ENCODE measurements at regions not wholly inside any gene's neighbourhood (a gene's known extent, or its start where the extent isn't known, plus 50 kb on each side); places are given as distances from the start of the nearest gene placed in this dataset.
"Not testable (repeated sequence)": the region's sequence is repeated elsewhere in the genome, so short reads cannot be mapped to it uniquely, and the experiment has no call there.

DNA sequence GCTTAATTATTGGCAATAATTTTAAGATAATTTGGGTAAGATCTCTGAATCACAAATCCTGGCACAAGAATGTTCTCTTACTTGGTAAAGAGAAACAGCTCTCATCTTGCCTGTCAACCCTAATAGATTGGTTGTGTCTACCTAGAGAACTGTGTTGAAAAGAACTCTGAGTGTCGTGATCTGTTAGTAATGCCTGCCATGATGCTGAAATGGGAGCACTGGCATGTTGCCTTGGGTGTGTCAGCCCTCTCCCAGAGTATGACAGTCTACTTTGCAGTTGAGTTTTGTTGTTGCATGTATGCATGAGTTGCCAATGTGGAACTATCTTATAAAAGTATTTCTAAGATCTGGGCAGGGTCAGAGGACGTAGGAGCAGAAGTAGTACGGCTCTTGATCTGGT, 221.4 kb downstream of the MAF start:
- H3K27me3 ChIP-seq (ENCODE audit: control insufficient read depth in 5 of 5, insufficient read depth in 4 of 5, low read length in 5 of 5) = no peaks in the 10 kb centered on the region
- no peaks in the 10 kb centered on the region for H3K9me3 ChIP-seq (ENCODE audit: control insufficient read depth in 5 of 5, low read length in 5 of 5)
- H3K9ac ChIP-seq (ENCODE audit: low read length in 5 of 5) = no peak overlapping the region
- H3K4me3 ChIP-seq (ENCODE audit: low read depth in 1 of 5, low read length in 5 of 5) = no peak overlapping the region
- H3K27ac ChIP-seq (ENCODE audit: low read depth, low read length) = no peak overlapping the region
- no peaks in the 10 kb centered on the region for H3K36me3 ChIP-seq (ENCODE audit: control insufficient read depth in 5 of 5, insufficient read depth in 5 of 5, low read length in 5 of 5)
- peaks cover 0 to 13% (median 10%) of the 10 kb centered on the region in 5 donors for H3K4me1 ChIP-seq (ENCODE audit: control insufficient read depth in 5 of 5, insufficient read depth in 5 of 5, low read length in 5 of 5)

DNA sequence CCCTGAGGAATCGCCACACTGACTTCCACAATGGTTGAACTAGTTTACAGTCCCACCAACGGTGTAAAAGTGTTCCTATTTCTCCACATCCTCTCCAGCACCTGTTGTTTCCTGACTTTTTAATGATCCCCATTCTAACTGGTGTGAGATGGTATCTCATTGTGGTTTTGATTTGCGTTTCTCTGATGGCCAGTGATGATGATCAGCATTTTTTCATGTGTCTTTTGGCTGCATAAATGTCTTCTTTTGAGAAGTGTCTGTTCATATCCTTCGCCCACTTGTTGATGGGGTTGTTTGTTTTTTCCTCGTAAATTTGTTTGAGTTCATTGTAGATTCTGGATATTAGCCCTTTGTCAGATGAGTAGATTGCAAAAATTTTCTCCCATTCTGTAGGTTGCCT, 223.5 kb downstream of the MAF start:
- H3K9me3 ChIP-seq (ENCODE audit: control insufficient read depth in 5 of 5, low read length in 5 of 5); H3K27ac ChIP-seq (ENCODE audit: low read depth, low read length); H3K9ac ChIP-seq (ENCODE audit: low read length in 5 of 5); H3K27me3 ChIP-seq (ENCODE audit: control insufficient read depth in 5 of 5, insufficient read depth in 4 of 5, low read length in 5 of 5); H3K4me3 ChIP-seq (ENCODE audit: low read depth in 1 of 5, low read length in 5 of 5); H3K36me3 ChIP-seq (ENCODE audit: control insufficient read depth in 5 of 5, insufficient read depth in 5 of 5, low read length in 5 of 5): not testable (repeated sequence)
- peaks cover 0 to 17% (median 10%) of the 10 kb centered on the region in 5 donors for H3K4me1 ChIP-seq (ENCODE audit: control insufficient read depth in 5 of 5, insufficient read depth in 5 of 5, low read length in 5 of 5)

DNA sequence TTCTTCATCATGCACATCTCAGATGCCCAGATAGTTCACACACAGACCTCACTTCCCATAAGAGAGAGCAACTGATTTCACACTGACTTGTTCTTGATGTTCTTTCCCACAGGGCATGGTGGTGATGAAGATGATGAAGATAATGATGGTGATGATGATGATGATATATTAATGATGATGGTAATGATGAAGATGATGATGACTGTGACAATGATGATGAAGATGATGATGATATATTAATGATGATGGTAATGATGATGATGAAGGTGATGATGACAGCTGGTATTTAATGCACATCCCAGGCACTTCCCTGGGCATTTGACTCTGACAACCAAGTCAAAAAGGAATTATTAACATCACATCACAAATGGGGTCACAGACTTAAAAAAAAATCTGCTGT, 225.2 kb downstream of the MAF start:
- no peaks in the 10 kb centered on the region for H3K27me3 ChIP-seq (ENCODE audit: control insufficient read depth in 5 of 5, insufficient read depth in 4 of 5, low read length in 5 of 5)
- no peak overlapping the region for H3K4me3 ChIP-seq (ENCODE audit: low read depth in 1 of 5, low read length in 5 of 5)
- no peak overlapping the region for H3K27ac ChIP-seq (ENCODE audit: low read depth, low read length)
- peaks cover 0 to 4% (median 0%) of the 10 kb centered on the region in 5 donors for H3K4me1 ChIP-seq (ENCODE audit: control insufficient read depth in 5 of 5, insufficient read depth in 5 of 5, low read length in 5 of 5)
- H3K9ac ChIP-seq (ENCODE audit: low read length in 5 of 5) = no peak overlapping the region
- no peaks in the 10 kb centered on the region for H3K36me3 ChIP-seq (ENCODE audit: control insufficient read depth in 5 of 5, insufficient read depth in 5 of 5, low read length in 5 of 5)
- H3K9me3 ChIP-seq (ENCODE audit: control insufficient read depth in 5 of 5, low read length in 5 of 5) = peaks cover 0 to 9% (median 3%) of the 10 kb centered on the region in 5 donors

DNA sequence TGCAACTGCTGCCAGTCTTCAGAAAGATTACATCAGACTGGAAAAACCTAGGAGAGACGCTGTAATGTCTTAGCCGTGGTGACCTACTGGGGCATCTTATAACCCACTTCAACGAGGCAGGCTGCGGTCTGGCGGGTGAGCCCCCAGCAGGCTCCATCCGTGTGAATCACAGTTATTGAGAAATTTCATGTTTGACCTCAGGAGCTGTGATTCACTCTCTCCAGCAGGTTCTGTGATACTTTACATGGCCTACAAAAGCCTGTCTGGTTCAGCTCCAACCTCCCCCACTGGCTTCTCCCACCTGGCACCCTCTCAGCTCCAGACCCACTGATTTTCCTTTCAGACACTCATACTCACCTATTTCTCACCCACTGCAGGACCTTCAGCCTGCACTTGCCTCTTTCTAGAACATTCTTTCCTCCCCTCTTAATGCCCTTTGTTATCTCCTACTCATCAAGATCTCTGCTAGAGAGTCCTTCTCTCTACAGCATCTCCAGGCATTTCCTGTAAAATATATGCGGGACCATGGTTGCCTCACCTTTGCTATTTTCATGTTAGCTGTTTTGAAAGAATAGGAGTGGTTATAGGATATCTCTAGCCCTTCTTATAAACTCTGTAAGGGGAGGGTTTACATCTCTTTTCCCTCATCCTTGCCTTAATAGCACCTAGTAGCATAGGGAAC, 227.9 kb downstream of the MAF start:
- Histone ChIP-seq H3K27me3 (ENCODE audit: control insufficient read depth in 5 of 5, insufficient read depth in 4 of 5, low read length in 5 of 5) (no peaks in the 10 kb centered on the region), H3K27ac (ENCODE audit: low read depth, low read length) (no peak overlapping the region), H3K9ac (ENCODE audit: low read length in 5 of 5) (no peak overlapping the region), H3K36me3 (ENCODE audit: control insufficient read depth in 5 of 5, insufficient read depth in 5 of 5, low read length in 5 of 5) (no peaks in the 10 kb centered on the region), H3K4me3 (ENCODE audit: low read depth in 1 of 5, low read length in 5 of 5) (no peak overlapping the region), H3K4me1 (ENCODE audit: control insufficient read depth in 5 of 5, insufficient read depth in 5 of 5, low read length in 5 of 5) (peaks cover 0 to 4% (median 0%) of the 10 kb centered on the region in 5 donors), H3K9me3 (ENCODE audit: control insufficient read depth in 5 of 5, low read length in 5 of 5) (peaks cover 0 to 9% (median 3%) of the 10 kb centered on the region in 5 donors)

- Histone ChIP-seq H3K4me3 (ENCODE audit: low read depth in 1 of 5, low read length in 5 of 5) (no peak overlapping the region), H3K9ac (ENCODE audit: low read length in 5 of 5) (no peak overlapping the region), H3K4me1 (ENCODE audit: control insufficient read depth in 5 of 5, insufficient read depth in 5 of 5, low read length in 5 of 5) (peaks cover 0 to 4% (median 0%) of the 10 kb centered on the region in 5 donors), H3K9me3 (ENCODE audit: control insufficient read depth in 5 of 5, low read length in 5 of 5) (peaks cover 0 to 13% (median 6%) of the 10 kb centered on the region in 5 donors), H3K36me3 (ENCODE audit: control insufficient read depth in 5 of 5, insufficient read depth in 5 of 5, low read length in 5 of 5) (no peaks in the 10 kb centered on the region), H3K27ac (ENCODE audit: low read depth, low read length) (no peak overlapping the region), H3K27me3 (ENCODE audit: control insufficient read depth in 5 of 5, insufficient read depth in 4 of 5, low read length in 5 of 5) (no peaks in the 10 kb centered on the region)
Observed at GRCh38 chr16:79370736-79371135, 229.8 kb downstream of the MAF start.

DNA sequence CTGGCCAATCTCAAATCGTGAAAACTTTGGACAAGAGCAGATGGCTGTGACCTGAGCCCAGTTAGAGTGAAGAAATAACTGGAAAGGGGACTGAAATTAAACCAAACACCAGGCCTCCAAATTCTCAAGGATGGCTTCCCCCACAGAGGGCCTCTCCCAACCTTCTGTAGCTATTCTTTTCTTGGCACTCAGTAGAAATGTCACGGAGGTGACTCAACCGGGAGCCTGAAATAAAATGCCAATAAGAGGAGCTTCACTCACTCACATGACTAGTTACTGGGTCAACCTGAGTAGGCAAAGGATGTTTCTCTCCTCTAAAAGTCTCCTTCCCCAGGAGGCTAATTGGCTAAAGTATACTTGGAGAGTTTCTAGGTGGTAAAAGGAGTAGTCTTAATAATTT, 230.7 kb downstream of the MAF start:
- Histone ChIP-seq H3K36me3 (ENCODE audit: control insufficient read depth in 5 of 5, insufficient read depth in 5 of 5, low read length in 5 of 5) (no peaks in the 10 kb centered on the region), H3K4me3 (ENCODE audit: low read depth in 1 of 5, low read length in 5 of 5) (no peak overlapping the region), H3K27ac (ENCODE audit: low read depth, low read length) (no peak overlapping the region), H3K4me1 (ENCODE audit: control insufficient read depth in 5 of 5, insufficient read depth in 5 of 5, low read length in 5 of 5) (peaks cover 0 to 4% (median 0%) of the 10 kb centered on the region in 5 donors), H3K9ac (ENCODE audit: low read length in 5 of 5) (no peak overlapping the region), H3K9me3 (ENCODE audit: control insufficient read depth in 5 of 5, low read length in 5 of 5) (peaks cover 0 to 13% (median 6%) of the 10 kb centered on the region in 5 donors), H3K27me3 (ENCODE audit: control insufficient read depth in 5 of 5, insufficient read depth in 4 of 5, low read length in 5 of 5) (no peaks in the 10 kb centered on the region)

- Histone ChIP-seq H3K27me3 (ENCODE audit: control insufficient read depth in 5 of 5, insufficient read depth in 4 of 5, low read length in 5 of 5) (no peaks in the 10 kb centered on the region), H3K4me3 (ENCODE audit: low read depth in 1 of 5, low read length in 5 of 5) (no peak overlapping the region), H3K27ac (ENCODE audit: low read depth, low read length) (no peak overlapping the region)
Observed at GRCh38 chr16:79367822-79368221, 232.7 kb downstream of the MAF start.

GRCh38 chr16:79366635-79367034, 233.9 kb downstream of the MAF start:
- no peaks in the 10 kb centered on the region for H3K4me1 ChIP-seq (ENCODE audit: control insufficient read depth in 5 of 5, insufficient read depth in 5 of 5, low read length in 5 of 5)
- H3K36me3 ChIP-seq (ENCODE audit: control insufficient read depth in 5 of 5, insufficient read depth in 5 of 5, low read length in 5 of 5) = no peaks in the 10 kb centered on the region
- no peaks in the 10 kb centered on the region for H3K27me3 ChIP-seq (ENCODE audit: control insufficient read depth in 5 of 5, insufficient read depth in 4 of 5, low read length in 5 of 5)
- no peak overlapping the region for H3K9ac ChIP-seq (ENCODE audit: low read length in 5 of 5)
- H3K9me3 ChIP-seq (ENCODE audit: control insufficient read depth in 5 of 5, low read length in 5 of 5) = peaks cover 0 to 13% (median 6%) of the 10 kb centered on the region in 5 donors
- no peak overlapping the region for H3K4me3 ChIP-seq (ENCODE audit: low read depth in 1 of 5, low read length in 5 of 5)
- H3K27ac ChIP-seq (ENCODE audit: low read depth, low read length) = no peak overlapping the region

More at GRCh38 chr16:79367822-79368221, 232.7 kb downstream of the MAF start:
- H3K4me1 ChIP-seq (ENCODE audit: control insufficient read depth in 5 of 5, insufficient read depth in 5 of 5, low read length in 5 of 5) = peaks cover 0 to 4% (median 0%) of the 10 kb centered on the region in 5 donors
- no peaks in the 10 kb centered on the region for H3K36me3 ChIP-seq (ENCODE audit: control insufficient read depth in 5 of 5, insufficient read depth in 5 of 5, low read length in 5 of 5)
- no peak overlapping the region for H3K9ac ChIP-seq (ENCODE audit: low read length in 5 of 5)
- peaks cover 0 to 13% (median 6%) of the 10 kb centered on the region in 5 donors for H3K9me3 ChIP-seq (ENCODE audit: control insufficient read depth in 5 of 5, low read length in 5 of 5)

DNA sequence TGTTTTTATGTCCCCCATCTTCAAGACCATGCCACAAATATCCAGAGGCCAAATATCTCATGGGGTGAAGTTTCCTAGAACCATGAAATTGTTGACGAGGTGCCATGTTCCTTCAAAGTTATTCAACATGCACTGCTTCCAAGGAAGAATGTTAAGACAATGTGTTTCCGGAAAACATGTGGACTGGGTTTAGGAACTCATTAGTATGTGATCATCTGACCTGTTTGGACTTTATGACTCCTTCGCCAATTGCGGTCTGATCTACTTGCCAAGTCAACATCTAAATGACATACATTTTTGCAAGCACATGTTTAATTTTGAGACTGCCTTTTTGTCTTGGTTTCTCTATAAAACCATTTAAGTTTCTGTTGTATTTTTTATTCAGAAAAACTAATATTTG, 234.8 kb downstream of the MAF start:
- no peaks in the 10 kb centered on the region for H3K4me1 ChIP-seq (ENCODE audit: control insufficient read depth in 5 of 5, insufficient read depth in 5 of 5, low read length in 5 of 5)
- H3K4me3 ChIP-seq (ENCODE audit: low read depth in 1 of 5, low read length in 5 of 5) = no peak overlapping the region
- peaks cover 0 to 12% (median 4%) of the 10 kb centered on the region in 5 donors for H3K9me3 ChIP-seq (ENCODE audit: control insufficient read depth in 5 of 5, low read length in 5 of 5)

GRCh38 chr16:79363484-79363883, 237.1 kb downstream of the MAF start:
- Histone ChIP-seq H3K27me3 (ENCODE audit: control insufficient read depth in 5 of 5, insufficient read depth in 4 of 5, low read length in 5 of 5) (no peaks in the 10 kb centered on the region), H3K27ac (ENCODE audit: low read depth, low read length) (no peak overlapping the region), H3K9me3 (ENCODE audit: control insufficient read depth in 5 of 5, low read length in 5 of 5) (peaks cover 0 to 12% (median 2%) of the 10 kb centered on the region in 5 donors), H3K4me1 (ENCODE audit: control insufficient read depth in 5 of 5, insufficient read depth in 5 of 5, low read length in 5 of 5) (no peaks in the 10 kb centered on the region), H3K36me3 (ENCODE audit: control insufficient read depth in 5 of 5, insufficient read depth in 5 of 5, low read length in 5 of 5) (no peaks in the 10 kb centered on the region), H3K9ac (ENCODE audit: low read length in 5 of 5) (no peak overlapping the region), H3K4me3 (ENCODE audit: low read depth in 1 of 5, low read length in 5 of 5) (no peak overlapping the region)

More for the DNA sequence above, 234.8 kb downstream of the MAF start:
- no peak overlapping the region for H3K27ac ChIP-seq (ENCODE audit: low read depth, low read length)
- H3K9ac ChIP-seq (ENCODE audit: low read length in 5 of 5) = no peak overlapping the region
- H3K36me3 ChIP-seq (ENCODE audit: control insufficient read depth in 5 of 5, insufficient read depth in 5 of 5, low read length in 5 of 5) = no peaks in the 10 kb centered on the region
- no peaks in the 10 kb centered on the region for H3K27me3 ChIP-seq (ENCODE audit: control insufficient read depth in 5 of 5, insufficient read depth in 4 of 5, low read length in 5 of 5)

Measured in subcutaneous abdominal adipose tissue (tissue), 5 donors.